ENCODE measurements at regions not wholly inside any gene's neighbourhood (a gene's known extent, or its start where the extent isn't known, plus 50 kb on each side); places are given as distances from the start of the nearest gene placed in this dataset.

GRCh38 chr2:120936476-120937334, 201.0 kb downstream of the GLI2 start:
- TF ChIP-seq POLR2A (IDR thresholded peaks at IDR 0.05) (no peak), CTCF (IDR thresholded peaks at IDR 0.05) (no peak)
